NCI-H2081 treated with DMSO at 0.1 percent for 48 hours (cell line): ENCODE measurements at regions not wholly inside any gene's neighbourhood (a gene's known extent, or its start where the extent isn't known, plus 50 kb on each side); places are given as distances from the start of the nearest gene placed in this dataset.
"Not testable (repeated sequence)": the region's sequence is repeated elsewhere in the genome, so short reads cannot be mapped to it uniquely, and the experiment has no call there.

Experiments
- DNase-seq: peaks from one replicate; lab custom pipeline; 2025; lab: John Stamatoyannopoulos, UW

GRCh38 chr1:238360474-238360873, 469.8 kb upstream of the ZP4 start:
- no peak for DNase-seq

DNA sequence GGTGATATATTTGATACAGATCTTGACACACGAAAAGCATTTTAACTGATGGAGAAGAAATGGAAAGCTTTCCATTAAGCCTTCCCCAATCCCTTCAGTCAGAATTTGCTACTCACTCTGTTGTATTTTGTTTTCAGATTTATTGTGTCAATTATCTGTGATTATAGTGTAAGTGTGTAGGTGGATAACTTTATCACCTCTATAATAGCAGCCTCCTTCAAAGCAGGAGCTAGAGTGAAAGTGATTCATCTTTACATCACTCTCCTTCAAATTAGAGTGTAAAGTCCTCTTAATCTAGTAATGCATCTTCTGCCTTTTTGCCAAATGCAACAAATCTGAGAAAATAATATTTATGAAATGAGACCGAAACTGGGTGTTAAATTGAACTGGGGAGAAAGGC, 459.7 kb upstream of the ZP4 start:
- DNase-seq, result no peak

DNA sequence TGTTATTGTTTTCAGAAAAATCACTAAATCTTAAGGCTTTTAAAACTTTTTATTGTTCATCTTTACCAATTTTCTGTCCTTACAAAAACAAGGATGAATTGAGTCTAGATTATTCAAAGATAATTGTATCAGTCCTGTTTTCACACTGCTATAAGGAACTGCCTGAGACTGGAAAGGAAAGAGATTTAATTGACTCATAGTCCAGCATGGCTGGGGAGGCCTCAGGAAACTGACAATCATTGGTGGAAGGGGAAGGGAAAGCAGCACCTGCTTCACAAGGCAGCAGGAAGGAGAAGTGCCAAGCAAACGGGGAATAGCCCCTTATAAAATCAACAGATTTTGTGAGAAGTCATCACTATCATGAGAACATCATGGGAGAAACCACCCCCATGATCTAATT, 455.6 kb upstream of the ZP4 start:
- no peak for DNase-seq

- no peak for DNase-seq
Observed at GRCh38 chr1:238345837-238346236, 455.1 kb upstream of the ZP4 start.

GRCh38 chr1:238343852-238344251, 453.1 kb upstream of the ZP4 start:
- no peak for DNase-seq

- DNase-seq, result no peak
Observed at GRCh38 chr1:238341395-238341794, 450.7 kb upstream of the ZP4 start.

GRCh38 chr1:238340989-238341388, 450.3 kb upstream of the ZP4 start:
- DNase-seq, result no peak

DNA sequence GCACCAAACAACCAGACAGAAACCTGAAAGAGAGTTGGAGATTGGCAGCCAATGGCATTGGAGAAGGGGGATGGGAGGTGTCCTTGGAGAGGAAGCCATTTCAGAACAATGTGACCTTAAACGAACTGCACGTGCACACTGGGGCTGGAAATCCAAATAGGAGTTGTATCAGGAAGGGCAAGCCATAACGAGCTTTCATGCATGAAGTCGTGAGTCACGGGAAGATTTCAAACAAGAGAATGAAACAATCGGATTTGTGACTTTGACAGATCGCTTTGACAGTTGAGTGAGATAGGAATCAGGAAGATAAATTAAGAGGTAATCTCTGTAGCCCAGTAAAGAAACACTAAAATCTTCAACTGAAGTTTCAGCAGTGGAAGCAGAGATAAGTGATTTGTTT, 445.8 kb upstream of the ZP4 start:
- no peak for DNase-seq

- no peak for DNase-seq
Observed at GRCh38 chr1:238334170-238334569, 443.4 kb upstream of the ZP4 start.

GRCh38 chr1:238331557-238331956, 440.8 kb upstream of the ZP4 start:
- DNase-seq, result no peak

- DNase-seq, result no peak
Observed at GRCh38 chr1:238329671-238330070, 438.9 kb upstream of the ZP4 start.

DNA sequence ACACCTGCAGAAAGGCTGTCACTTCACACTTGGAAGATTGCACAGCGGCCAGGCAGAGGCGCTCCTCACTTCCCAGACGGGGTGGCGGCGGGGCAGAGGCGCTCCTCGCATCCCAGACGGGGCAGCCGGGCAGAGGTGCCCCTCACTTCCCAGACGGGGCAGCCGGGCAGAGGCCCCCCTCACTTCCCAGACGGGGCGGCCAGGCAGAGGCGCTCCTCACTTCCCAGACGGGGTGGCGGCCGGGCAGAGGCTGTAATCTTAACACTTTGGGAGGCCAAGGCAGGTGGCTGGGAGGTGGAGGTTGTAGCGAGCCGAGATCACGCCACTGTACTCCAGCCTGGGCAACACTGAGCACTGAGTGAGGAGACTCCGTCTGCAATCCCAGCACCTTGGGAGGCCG, 436.3 kb upstream of the ZP4 start:
- DNase-seq, result not testable (repeated sequence)

DNA sequence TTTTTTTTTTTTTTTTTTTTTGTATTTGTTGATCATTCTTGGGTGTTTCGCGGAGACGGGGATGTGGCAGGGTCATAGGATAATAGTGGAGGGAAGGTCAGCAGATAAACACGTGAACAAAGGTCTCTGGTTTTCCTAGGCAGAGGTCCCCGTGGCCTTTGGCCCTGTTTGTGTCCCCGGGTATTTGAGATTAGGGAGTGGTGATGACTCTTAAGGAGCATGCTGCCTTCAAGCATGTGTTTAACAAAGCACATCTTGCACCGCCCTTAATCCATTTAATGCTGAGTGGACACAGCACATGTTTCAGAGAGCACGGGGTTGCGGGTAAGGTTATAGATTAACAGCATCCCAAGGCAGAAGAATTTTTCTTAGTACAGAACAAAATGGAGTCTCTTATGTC, 435.8 kb upstream of the ZP4 start:
- not testable (repeated sequence) for DNase-seq

DNA sequence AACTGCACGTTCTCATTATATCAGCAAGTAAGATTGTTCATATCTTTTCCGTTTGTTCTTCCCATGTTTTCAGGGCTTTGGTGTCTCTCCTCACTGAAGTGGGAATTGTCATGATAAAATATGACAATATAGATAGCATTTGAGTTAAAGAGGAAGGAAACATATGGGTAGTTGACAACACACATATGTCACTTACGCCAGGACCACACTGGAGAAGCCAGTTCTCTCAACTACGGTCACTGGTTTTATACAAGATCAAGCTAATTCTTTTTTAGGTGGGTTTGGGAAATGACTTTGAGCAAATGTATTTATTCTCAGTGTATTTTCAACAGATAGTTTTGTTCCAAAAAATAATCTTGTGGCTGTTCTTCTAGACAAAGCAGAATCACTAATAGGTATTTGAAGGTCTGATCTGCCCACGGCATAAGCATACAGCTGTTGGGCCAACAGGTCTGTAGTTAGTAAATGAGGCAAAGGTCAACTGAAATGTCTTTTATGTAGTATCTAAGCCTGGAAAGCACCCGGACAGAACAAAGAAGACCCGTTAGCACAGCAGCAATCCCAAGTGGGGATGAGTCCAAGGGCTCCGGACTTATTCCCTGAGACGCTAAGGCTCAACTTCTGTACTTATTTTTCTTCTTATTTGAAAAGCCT, 433.6 kb upstream of the ZP4 start:
- no peak for DNase-seq

DNA sequence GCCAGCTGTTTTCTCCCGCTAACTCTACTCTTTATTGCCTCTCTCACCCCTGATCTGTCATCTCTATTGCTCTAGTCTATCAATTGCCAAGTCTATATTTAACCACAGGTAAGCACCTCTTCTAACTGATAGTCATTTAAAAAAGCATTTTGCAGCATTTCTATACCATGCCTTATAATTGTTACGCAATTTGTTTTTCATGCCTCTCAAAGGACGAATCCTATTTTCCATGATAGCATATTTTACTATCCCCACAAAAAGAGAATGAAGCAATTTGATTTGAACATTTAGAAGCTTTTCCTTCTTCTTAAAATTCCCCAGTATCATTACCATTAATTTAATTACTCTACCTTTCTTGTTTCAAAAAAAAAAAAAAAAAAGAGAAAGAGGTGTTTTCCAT, 432.8 kb upstream of the ZP4 start:
- no peak for DNase-seq

- no peak for DNase-seq
Observed at GRCh38 chr1:238319957-238320356, 429.2 kb upstream of the ZP4 start.

DNA sequence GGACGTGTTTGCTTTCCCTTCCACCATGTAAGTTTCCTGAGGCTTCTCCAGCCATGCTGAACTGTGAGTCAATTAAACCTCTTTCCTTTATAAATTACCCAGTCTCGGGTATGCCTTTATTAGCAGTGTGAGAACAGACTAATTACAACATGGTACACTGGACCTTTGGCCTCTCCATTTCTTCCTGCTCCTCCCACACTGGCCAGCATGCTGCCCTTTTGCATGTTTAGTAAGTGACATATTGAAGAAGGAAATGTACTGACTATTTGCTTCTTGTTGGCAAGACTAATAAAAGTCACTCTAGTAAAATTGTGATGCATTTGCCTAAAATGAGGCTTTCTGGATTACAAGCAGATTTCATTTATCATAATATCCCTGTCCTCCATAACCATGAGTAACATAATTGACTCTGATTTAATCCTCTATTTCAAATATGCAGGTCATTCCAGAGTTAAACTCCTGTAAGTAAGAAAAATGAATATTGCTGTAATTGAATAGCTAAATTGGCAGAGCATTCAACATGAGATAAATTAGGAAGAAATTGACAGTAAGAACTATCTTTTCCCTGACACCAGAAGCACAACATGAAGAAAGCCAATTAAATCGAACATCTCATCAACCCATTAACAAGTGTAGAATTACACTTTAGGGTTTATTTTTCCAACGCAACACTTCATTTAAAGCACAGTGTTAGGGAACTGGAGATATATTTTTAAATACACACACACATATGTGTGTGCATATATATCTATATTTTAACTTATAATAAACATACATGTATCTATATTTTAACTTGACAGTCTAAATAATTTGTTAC, 427.8 kb upstream of the ZP4 start:
- DNase-seq, result no peak

GRCh38 chr1:238312969-238313368, 422.2 kb upstream of the ZP4 start:
- DNase-seq, result no peak

- no peak for DNase-seq
Observed at GRCh38 chr1:238306411-238306810, 415.7 kb upstream of the ZP4 start.

GRCh38 chr1:238302646-238303045, 411.9 kb upstream of the ZP4 start:
- DNase-seq, result no peak

DNA sequence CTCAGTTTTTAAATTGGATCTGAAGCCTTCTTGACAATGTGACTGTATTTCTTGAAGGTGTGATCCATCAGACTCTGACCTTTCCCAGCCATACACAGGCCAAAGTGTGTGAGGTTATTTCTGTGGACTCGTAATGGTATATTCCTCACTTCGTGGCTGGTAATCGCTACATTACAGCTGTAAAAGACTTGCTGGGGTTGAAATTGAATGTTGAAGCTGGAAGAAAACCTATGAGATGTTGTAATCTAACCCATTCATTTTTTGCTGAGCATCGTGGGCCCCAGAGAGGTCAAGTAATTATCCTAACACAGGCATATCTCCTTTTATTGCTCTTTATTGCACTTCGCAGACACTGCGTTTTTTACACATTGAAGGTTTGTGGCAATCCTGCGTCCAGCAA, 405.6 kb upstream of the ZP4 start:
- DNase-seq, result no peak

- DNase-seq, result no peak
Observed at GRCh38 chr1:238293075-238293474, 402.4 kb upstream of the ZP4 start.

DNA sequence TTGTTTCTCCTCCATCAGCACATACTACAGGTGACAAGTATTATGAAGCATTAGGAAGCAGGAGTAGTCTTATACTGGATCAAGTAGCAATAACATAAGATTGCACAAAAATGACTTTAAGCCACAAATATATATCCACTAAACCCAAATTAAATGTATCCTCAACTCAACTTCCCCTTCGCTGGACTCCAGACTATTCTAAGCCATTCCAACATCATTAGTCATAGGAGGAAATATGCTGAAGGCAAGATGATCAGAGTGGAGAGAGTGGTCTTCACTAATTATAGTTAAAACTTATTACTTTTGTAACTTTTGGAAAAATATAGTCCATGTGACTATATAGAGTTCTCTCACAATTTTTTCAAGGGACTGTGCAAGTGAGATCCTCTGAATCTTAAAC, 390.7 kb upstream of the ZP4 start:
- no peak for DNase-seq
